ENCODE measurements at regions not wholly inside any gene's neighbourhood (a gene's known extent, or its start where the extent isn't known, plus 50 kb on each side); places are given as distances from the start of the nearest gene placed in this dataset.

GRCh38 chr2:37839991-37840390 lies 85.1 kb upstream of the RMDN2 start:
- DNase-seq (ENCODE audit: low read depth) = no peak
- no peak overlapping the region for H3K4me3 ChIP-seq (ENCODE audit: low read depth, low read length)
- no peak for TF ChIP-seq CTCF (IDR thresholded peaks at IDR 0.05; ENCODE audit: control insufficient read depth, extremely low read depth, insufficient read depth)

- no peak for DNase-seq (ENCODE audit: low read depth)
- no peak overlapping the region for H3K4me3 ChIP-seq (ENCODE audit: low read depth, low read length)
- TF ChIP-seq CTCF (IDR thresholded peaks at IDR 0.05; ENCODE audit: control insufficient read depth, extremely low read depth, insufficient read depth) = no peak
These were observed 82.2 kb upstream of the RMDN2 start for GRCh38 chr2:37842732-37843440.

GRCh38 chr2:37843556-37843955 lies 81.5 kb upstream of the RMDN2 start:
- no peak for TF ChIP-seq CTCF (IDR thresholded peaks at IDR 0.05; ENCODE audit: control insufficient read depth, extremely low read depth, insufficient read depth)
- no peak overlapping the region for H3K4me3 ChIP-seq (ENCODE audit: low read depth, low read length)
- no peak for DNase-seq (ENCODE audit: low read depth)

- no peak for TF ChIP-seq CTCF (IDR thresholded peaks at IDR 0.05; ENCODE audit: control insufficient read depth, extremely low read depth, insufficient read depth)
- no peak overlapping the region for H3K4me3 ChIP-seq (ENCODE audit: low read depth, low read length)
- no peak for DNase-seq (ENCODE audit: low read depth)
These were observed 78.9 kb upstream of the RMDN2 start for GRCh38 chr2:37846207-37846606.

GRCh38 chr2:37847792-37848191 lies 77.3 kb upstream of the RMDN2 start:
- DNase-seq (ENCODE audit: low read depth) = no peak
- no peak overlapping the region for H3K4me3 ChIP-seq (ENCODE audit: low read depth, low read length)
- TF ChIP-seq CTCF (IDR thresholded peaks at IDR 0.05; ENCODE audit: control insufficient read depth, extremely low read depth, insufficient read depth) = no peak

GRCh38 chr2:37848451-37848850 lies 76.6 kb upstream of the RMDN2 start:
- no peak overlapping the region for H3K4me3 ChIP-seq (ENCODE audit: low read depth, low read length)
- TF ChIP-seq CTCF (IDR thresholded peaks at IDR 0.05; ENCODE audit: control insufficient read depth, extremely low read depth, insufficient read depth) = no peak
- DNase-seq (ENCODE audit: low read depth) = no peak

- no peak overlapping the region for H3K4me3 ChIP-seq (ENCODE audit: low read depth, low read length)
- TF ChIP-seq CTCF (IDR thresholded peaks at IDR 0.05; ENCODE audit: control insufficient read depth, extremely low read depth, insufficient read depth) = no peak
- DNase-seq (ENCODE audit: low read depth) = no peak
These were observed 75.2 kb upstream of the RMDN2 start for GRCh38 chr2:37849911-37850310.

Measured in LNCaP clone FGC (cell line).